A549 (cell line): ENCODE measurements at regions not wholly inside any gene's neighbourhood (a gene's known extent, or its start where the extent isn't known, plus 50 kb on each side); places are given as distances from the start of the nearest gene placed in this dataset.

Experiments
- CBX8 ChIP-seq: fragments of 200-600 bp; sonication (generic); IDR thresholded peaks from 2 replicates; pipeline ENCODE4 v1.6.1; 2016
- EHMT2 ChIP-seq: fragments of 200-600 bp; sonication (generic); IDR thresholded peaks from 2 replicates; pipeline ENCODE4 v1.6.1; 2016; ENCODE audit warnings: antibody characterized with exemption, low read depth, mild to moderate bottlenecking, moderate library complexity
- ESRRA ChIP-seq: fragments of 150-350 bp; IDR thresholded peaks from 2 replicates; pipeline ENCODE4 v1.6.1; 2014; ENCODE audit warnings: mild to moderate bottlenecking, low read length, borderline replicate concordance
- GATA3 ChIP-seq: IDR thresholded peaks from 2 replicates; pipeline ENCODE4 v1.6.1; 2012; ENCODE audit warnings: borderline replicate concordance
- HEYL ChIP-seq: fragments of 250-450 bp; sonication (Bioruptor Pico); IDR thresholded peaks from 2 replicates; pipeline ENCODE4 v1.8.0; 2021; ENCODE audit warnings: mild to moderate bottlenecking, moderate library complexity
- HOXA7 ChIP-seq: fragments of 250-450 bp; sonication (Bioruptor Pico); IDR thresholded peaks from 2 replicates; pipeline ENCODE4 v1.5.0; 2020; ENCODE audit warnings: mild to moderate bottlenecking, moderate library complexity
- POLR2A ChIP-seq: IDR thresholded peaks from 2 replicates; pipeline ENCODE4 v1.6.1; 2012; ENCODE audit warnings: mild to moderate bottlenecking, low read length
- TF ChIP-seq, protein P1 (sequence below): fragments of >200 bp; sonication (Bioruptor Twin); formaldehyde crosslinking; IDR thresholded peaks from 3 replicates; pipeline ENCODE4 v1.5.1; 2016
- TF ChIP-seq, protein P2 (sequence below): IDR thresholded peaks from 2 replicates; pipeline ENCODE4 v1.6.1; 2012

DNA sequence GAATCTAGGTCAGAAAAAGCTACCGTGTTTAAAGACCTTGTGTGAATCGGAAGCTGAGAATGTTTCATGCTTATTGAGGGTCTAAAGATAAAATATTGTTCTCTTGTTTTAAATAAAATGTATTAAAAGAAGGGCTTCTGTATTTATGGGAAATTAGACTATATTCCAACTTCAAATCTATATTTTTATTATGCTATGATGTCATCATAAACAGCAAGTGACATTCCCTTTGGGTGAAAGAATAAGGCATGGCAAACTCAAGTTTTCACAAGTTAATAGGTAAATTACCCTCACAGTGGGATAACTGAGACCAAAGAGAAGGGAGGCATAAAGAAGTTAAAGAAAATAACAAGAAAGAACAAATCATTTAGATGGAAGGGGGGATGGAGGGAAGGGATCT, 333.8 kb upstream of the NR5A2 start:
- TF ChIP-seq CBX8 (no peak), HOXA7 (no peak), HEYL (no peak), GATA3 (no peak), POLR2A (no peak), EHMT2 (no peak), ESRRA (no peak)
- TF ChIP-seq, protein P1, sequence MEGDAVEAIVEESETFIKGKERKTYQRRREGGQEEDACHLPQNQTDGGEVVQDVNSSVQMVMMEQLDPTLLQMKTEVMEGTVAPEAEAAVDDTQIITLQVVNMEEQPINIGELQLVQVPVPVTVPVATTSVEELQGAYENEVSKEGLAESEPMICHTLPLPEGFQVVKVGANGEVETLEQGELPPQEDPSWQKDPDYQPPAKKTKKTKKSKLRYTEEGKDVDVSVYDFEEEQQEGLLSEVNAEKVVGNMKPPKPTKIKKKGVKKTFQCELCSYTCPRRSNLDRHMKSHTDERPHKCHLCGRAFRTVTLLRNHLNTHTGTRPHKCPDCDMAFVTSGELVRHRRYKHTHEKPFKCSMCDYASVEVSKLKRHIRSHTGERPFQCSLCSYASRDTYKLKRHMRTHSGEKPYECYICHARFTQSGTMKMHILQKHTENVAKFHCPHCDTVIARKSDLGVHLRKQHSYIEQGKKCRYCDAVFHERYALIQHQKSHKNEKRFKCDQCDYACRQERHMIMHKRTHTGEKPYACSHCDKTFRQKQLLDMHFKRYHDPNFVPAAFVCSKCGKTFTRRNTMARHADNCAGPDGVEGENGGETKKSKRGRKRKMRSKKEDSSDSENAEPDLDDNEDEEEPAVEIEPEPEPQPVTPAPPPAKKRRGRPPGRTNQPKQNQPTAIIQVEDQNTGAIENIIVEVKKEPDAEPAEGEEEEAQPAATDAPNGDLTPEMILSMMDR: no peak
- TF ChIP-seq, protein P2, sequence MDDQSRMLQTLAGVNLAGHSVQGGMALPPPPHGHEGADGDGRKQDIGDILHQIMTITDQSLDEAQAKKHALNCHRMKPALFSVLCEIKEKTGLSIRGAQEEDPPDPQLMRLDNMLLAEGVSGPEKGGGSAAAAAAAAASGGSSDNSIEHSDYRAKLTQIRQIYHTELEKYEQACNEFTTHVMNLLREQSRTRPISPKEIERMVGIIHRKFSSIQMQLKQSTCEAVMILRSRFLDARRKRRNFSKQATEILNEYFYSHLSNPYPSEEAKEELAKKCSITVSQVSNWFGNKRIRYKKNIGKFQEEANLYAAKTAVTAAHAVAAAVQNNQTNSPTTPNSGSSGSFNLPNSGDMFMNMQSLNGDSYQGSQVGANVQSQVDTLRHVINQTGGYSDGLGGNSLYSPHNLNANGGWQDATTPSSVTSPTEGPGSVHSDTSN: no peak
